Thyroid gland (tissue), 4 donors: ENCODE measurements at regions not wholly inside any gene's neighbourhood (a gene's known extent, or its start where the extent isn't known, plus 50 kb on each side); places are given as distances from the start of the nearest gene placed in this dataset.

Source experiments
- CTCF ChIP-seq, 6 experiments: fragments of 200-600 bp in 3 of 6; fragments of 450-650 bp in 3 of 6; sonication (generic) in 3 of 6; IDR thresholded peaks; one replicate each; pipeline ENCODE4 v1.5.1; 2016 to 2019; ENCODE audit warnings: antibody characterized with exemption in 6 of 6, mild to moderate bottlenecking in 2 of 6, inconsistent platforms in 1 of 6, moderate library complexity in 1 of 6
- POLR2A ChIP-seq, 2 donors: fragments of 450-650 bp; IDR thresholded peaks; one replicate each; pipeline ENCODE4 v1.6.1; 2017; ENCODE audit warnings: antibody characterized with exemption in 2 of 2, mild to moderate bottlenecking in 2 of 2, moderate library complexity in 1 of 2

GRCh38 chr17:69981441-69981840, 93.6 kb upstream of the KCNJ16 start:
- no peak for TF ChIP-seq POLR2A (IDR thresholded peaks at IDR 0.05)
- TF ChIP-seq CTCF (IDR thresholded peaks at IDR 0.05) = no peak
